Nucleus accumbens (tissue), 56 donors: ENCODE measurements at regions not wholly inside any gene's neighbourhood (a gene's known extent, or its start where the extent isn't known, plus 50 kb on each side); places are given as distances from the start of the nearest gene placed in this dataset.
A peak's percentile ranks its signal among the peaks of the same experiment; 100 is the strongest.
"Not testable (repeated sequence)": the region's sequence is repeated elsewhere in the genome, so short reads cannot be mapped to it uniquely, and the experiment has no call there.

Experiments
- DNase-seq, 56 donors: peaks; one replicate each; lab custom pipeline; 2025; lab: John Stamatoyannopoulos, UW

DNA sequence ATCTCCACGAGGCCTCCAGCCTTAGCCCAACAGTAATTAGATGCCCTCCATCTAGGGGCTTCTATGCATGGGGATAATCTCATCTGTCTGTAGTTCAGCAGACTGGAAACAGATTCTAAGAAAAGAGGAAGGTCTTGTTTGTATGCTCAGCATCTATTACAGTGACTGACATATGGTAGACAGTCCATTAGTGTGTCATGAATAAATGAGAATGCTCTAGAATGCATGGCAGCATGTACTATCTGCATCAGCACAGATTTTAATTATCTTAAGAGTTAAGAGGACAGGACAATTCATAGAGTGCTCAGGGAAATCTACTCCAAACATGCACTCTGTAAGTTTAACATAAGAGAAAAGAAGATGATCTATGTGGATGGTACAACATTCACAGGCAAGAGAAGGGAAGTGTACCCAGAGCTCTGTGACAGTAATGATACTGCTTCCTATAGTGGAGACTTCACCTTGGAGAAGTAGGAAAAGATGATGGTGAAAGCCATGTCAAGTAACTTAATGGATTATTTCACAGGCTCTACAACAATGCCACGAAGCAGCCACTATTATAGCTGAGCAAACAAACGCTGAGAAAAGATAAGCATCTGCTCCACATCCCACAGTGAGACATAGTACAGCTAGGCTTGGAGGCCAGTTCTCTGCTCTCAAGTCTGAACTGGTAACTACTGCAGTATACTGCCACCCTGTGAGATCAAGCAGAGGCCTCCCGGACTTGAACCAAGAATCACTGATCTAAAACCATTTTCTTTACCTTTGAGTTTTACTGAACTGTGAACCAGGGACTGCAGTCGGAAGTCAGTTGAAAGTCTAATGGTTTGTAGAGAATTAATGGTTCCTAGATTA, 309.2 kb upstream of the SPTLC3 start:
- no peak for DNase-seq

DNA sequence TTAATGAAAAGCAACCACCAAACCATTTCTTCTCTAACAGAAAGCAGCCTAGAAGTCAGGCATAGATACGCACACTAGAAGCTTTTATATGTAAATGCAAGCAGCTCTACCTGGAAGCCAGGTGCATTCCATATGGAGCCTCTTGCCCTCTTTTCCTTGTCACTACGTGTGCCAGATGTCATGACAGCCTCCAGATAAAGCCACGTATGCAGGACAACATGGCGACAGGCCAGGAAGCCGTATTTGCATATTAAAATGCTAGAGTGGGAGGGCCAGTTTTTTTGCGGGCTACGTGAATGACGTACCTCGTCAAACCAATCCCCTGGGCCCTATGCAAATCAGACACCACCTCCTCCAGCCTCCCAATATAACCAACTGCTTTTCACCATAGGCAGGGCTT, 308.1 kb upstream of the SPTLC3 start:
- DNase-seq = no peak

DNA sequence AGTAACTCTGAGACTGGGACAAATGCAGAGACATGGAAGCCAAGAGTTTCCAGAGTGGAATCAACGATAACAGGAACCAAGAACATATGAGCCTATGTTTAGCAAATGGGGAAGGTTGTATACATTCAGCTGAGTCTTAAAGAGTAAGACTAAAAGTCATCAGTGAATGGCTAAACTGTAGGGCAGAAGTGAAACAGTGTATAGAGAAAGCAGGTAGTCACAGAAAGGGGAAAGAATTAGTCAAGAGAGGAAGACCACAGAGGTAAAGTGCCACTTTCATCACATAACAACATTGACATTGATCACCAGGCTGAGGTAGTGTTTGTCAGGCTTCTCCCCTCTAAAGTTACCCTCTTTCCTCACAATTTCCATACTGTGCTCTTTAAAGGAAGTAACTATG, 306.5 kb upstream of the SPTLC3 start:
- DNase-seq = no peak

DNA sequence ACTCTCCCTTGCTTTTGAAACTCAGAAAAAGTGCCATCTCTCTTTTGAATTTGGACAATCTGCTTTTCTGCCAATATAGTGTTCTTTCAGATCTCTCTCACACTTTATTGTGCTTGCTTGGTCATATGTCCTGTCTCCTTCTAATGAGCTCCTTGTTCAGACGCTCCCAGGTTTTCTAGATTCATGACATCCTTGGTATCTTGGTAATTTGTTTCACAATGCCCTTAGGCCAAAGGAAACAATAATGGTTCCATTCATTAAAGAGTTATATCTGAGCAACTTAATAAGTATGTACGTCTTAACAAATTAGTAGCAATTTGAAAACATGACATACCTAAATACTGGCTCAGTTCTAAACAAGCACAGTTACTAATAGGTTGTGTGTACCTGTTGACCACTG, 293.4 kb upstream of the SPTLC3 start:
- no peak for DNase-seq

DNA sequence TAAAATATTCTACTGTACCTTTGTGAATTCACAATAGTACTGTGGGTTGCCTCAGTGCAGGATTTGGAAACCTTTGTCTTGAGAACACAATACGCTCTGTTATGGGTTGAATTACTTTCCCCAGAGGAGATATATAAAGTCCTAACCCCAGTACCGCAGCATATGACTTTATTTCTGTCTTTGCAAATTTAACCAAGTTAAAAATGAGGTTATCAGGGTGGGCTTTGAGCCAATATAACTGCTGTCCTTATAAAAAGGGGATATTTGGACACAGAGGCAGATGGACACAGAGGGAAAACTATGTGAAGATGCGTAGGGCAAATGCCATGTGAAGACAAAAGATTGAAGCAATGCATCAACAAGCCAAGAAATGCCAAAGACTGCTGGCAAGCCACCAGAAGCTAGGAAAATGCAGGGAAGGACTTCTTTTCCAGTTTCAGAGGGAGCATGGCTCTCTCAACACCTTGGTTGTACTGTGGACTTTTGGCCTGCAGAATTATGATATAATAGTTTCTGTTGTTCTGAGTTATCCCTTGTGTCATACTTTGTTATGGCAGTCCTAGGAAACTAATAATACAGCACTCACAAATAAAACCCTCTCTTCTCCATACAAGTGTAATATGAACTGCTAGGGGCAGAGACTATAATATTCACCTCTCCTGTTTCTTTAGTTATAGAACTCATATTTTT, 292.6 kb upstream of the SPTLC3 start:
- no peak for DNase-seq

DNA sequence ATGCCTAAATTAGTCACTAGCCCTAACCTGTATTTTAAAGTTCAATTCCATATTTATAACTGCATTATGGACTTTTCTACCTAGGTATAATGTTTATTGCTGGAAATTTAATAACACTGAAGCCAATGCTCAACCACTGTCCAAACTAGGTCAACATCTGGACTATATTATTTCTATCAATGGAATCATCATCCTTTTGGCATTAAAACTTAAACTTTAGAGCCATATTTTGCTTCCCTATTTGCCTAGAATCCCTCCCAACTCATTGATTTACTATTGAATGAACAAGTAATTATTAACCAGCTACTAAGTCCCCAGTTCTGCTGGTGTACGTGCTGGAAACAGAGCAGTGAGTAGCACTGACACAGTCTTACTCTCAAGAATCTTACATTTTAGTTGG, 291.7 kb upstream of the SPTLC3 start:
- DNase-seq = no peak

DNA sequence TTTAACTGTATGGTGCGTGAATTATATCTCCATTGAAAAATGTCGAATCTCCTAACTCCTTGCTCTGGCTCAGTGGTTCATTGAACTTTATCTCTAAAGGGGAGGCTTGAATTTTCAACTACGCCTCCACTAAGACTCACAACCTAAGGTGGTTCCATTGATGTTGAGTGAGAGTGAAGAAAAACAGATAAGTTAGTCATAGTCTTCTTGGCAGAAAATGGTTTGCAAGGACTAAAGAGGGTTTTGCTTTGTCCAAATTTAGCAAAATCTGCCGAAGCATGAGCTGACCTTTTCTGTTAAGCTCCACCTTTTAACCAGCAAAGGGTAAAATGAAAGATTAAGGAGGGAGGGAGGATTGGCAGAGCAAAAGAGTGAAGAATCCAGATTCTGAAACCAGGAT, 290.2 kb upstream of the SPTLC3 start:
- DNase-seq = no peak

DNA sequence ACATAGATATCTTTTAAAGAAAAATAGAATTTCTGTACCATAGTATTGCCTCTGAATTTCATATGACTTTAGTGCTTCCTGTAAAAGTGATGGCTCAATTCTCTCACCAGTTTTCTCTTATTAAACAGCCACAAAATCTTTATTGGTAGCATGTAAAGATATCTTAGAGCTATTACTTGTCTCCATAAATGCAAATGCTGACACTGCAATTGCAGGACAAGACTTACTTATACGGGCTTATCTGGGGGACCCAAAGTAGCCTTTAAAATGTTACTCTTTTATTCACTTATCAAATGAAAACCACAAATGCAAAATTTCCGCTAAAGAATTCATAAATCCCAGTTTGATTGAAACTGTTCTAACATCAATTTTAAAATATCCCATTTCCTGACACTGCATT, 287.1 kb upstream of the SPTLC3 start:
- DNase-seq = no peak

DNA sequence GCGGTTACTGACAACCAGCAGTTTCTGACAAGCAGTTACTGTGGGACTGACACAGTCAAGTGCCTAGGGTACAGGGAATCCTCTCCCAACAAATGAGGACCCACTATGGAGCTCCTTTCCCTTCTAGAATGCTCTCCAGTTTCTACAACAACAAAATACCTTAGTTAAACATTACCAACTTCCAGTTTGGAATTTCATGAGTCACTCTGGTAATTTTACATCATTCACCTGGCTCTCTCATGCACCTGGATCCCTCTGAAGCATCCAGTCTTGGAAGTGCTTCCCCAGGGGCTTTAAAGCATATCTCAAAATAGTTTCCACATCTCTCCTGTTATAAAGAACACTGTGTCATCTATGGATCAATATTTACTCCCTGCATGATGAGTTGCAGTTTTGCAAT, 286.7 kb upstream of the SPTLC3 start:
- no peak for DNase-seq

DNA sequence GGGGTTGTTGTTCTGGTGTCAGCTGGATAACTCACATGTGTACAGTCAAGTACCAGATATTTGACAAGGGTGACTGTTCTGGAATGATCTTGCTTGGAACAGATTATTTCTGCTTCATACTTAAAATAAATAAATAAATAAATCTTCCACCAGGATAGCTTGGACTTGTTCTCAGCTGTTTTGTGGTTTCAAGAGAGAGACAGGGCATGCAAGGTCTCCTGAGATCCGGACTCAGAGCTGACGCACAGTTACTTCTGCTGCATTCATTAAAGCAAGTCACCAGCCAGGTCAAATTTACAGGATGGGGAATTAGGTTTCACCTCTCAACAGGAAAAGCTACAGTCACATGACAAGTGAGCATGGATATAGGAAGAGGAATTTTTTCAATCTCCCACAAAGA, 285.0 kb upstream of the SPTLC3 start:
- no peak for DNase-seq

DNA sequence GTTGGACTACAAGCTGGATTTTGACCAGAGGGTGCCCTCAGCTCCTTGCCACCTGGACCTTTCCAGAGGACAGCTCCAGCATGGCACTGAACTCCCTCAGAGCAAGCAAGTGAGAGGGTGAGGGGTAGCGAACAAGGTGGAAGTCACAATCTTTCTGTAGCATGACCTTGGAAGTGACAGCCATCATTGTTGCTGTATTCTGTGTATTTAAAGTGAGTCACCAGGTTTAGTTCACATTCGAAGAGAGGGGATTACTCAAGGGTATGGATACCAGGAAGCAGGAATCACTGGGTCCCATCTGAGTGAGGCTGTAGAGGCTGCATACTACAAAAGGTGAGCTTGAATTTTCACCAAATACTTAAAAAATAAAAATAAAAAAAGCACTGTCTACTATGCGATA, 280.0 kb upstream of the SPTLC3 start:
- DNase-seq = no peak

DNA sequence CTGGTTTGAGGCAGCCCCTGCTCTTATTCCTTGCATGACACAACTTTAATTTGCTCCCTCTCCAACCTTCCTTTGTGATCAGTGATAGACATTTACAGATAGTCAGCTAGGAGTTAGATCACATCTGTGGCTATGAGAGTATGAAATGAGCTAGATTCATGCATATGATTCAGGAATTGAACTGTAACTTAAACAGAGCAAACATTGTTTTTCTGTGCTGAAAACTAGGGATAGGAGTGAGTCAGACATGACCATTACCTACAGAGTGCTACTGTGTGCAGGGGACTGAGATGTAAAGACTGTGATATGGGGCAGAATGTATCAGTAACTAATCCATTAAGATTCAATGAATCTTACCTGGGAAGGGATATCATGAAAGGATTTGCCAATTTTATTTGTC, 279.4 kb upstream of the SPTLC3 start:
- no peak for DNase-seq

DNA sequence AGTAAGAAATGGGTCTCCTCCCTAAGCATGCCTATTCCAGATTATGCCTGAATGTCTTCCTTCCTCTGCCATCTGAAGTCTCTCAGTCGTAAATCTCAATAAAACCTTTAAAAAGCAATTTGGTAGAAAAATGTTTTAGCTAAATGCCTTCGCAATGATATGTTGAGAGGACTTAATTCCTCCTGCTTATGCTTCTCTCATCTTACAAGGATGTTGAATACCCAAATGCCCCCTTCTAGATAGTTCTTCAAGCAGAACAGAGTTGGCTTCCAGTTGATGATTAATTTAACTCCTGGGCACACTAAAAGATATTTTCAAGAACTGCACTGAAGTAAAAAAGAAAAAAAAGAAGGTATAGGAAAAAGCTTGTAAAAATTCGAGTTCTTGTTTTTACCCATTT, 275.0 kb upstream of the SPTLC3 start:
- DNase-seq = no peak

DNA sequence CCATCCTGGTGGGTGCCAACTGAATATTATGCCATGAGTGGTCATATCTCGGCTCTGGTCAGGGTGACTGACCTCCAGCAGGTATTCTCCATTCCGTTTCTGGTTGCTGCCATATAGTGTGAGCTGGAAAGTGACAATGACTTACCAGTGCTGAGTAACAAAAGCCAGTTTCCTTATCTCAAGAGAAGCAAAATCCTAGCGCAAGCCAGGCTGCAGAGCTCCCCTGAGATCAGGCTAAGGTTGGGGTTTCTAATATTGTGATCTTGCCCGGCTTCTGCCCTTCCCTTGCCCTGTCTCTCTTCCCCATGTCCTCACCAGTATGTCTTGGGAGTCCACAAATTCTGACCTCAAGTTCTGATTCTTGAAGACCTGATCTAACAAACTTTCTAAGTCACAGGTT, 271.3 kb upstream of the SPTLC3 start:
- no peak for DNase-seq

DNA sequence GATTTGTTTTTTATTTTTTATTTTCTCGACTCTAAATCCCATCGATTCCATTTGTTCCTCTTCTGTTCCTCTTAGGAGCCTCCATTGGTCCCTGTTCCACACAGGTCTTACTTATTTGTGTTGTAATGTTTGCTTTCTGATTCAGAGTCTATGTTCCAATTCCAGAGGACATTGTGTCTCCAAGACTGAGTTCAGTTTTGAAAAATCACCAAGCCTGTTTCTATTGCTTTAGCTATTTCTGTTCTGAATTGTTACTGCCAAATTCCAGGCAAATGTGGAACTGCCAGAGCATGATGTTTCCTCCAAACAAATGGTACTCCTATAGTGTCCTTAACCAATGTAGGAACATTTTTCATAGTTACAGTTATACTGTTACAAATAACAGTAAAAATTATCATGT, 270.9 kb upstream of the SPTLC3 start:
- DNase-seq = no peak

DNA sequence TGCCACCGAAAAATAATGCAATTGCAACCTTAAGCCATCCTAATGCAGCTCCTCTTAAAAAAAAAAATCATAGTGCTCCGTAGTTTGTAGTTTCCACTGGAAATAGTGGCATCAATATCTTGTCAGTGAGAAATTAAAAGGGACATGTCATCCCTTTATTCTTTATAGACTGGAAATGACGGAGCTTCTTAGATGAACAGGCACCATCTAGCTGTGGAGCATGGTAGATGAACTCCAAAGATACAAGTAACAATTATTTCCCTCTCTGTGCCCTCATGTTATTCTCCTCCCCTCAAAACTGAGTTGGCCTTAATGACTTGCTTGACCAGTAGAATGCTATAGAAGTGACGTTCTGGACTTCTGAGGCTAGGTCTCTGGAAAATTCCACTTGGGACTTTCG, 268.1 kb upstream of the SPTLC3 start:
- peak in 1 of 56 donors; percentile 1 for DNase-seq

DNA sequence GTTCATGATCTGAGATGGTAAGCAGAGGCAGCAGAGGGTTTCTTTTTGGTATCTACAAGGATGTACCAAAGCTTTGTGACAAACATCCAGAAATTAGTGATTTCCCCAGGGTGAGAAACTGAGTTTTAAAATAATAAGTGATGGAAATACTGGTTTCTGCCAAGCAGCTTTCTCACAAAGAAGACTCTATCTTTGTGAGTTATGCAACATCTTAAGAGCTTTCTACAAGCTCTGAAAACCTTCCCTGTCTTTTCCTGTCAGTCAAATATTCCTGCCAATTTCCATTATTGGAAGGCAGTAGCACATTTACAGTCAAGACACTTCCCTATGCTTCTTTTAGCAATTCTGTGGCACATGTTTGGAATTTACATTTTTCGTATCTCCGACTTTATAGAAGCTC, 264.7 kb upstream of the SPTLC3 start:
- DNase-seq = no peak

DNA sequence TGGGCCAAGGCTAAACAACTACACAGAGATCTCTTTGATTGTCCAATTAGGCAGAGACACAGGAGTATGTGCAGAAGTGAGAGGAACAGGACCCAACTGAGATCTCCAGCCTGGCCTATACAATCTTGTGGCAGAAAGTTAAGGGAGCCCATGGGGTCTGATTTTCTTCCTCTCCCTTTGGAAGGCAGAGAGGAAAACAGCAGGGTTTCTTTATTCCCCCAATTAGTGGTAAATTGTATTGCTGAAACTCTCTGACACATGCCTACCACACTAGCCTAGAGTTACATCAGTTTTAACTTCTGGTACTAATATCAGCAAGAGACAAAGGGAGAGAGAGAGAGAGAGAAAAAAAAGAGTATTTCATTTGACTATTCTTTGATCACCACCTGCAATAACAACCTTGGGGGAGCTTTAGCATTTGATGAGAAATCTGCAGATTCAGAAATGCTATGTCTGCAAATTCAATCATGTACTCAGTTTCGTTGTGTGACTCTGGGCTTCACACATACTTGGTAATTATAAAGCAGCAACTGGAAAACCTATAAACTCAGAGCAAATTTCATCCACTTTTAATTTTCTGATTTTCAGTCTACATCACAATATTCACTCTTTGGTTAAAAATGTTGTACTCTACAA, 260.3 kb upstream of the SPTLC3 start:
- no peak for DNase-seq

DNA sequence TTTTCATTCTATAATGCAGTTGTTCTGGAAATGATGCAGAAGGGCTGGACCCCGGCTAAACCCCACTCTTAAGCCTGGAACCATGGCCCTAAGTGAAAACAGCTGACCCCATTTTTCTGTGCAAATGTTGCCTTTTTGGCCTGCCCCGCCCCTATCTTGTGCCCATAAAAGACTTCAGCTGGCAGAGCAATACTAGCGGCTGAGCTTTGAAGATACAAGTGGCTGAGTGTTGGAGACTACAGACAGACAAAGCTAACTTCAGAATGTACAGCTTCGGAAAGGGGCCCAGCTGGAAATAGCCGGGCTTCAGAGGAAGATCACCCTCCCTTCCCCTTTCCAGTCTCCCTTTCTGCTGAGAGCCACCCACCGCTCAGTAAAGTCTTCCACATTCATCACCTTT, 258.6 kb upstream of the SPTLC3 start:
- no peak for DNase-seq

DNA sequence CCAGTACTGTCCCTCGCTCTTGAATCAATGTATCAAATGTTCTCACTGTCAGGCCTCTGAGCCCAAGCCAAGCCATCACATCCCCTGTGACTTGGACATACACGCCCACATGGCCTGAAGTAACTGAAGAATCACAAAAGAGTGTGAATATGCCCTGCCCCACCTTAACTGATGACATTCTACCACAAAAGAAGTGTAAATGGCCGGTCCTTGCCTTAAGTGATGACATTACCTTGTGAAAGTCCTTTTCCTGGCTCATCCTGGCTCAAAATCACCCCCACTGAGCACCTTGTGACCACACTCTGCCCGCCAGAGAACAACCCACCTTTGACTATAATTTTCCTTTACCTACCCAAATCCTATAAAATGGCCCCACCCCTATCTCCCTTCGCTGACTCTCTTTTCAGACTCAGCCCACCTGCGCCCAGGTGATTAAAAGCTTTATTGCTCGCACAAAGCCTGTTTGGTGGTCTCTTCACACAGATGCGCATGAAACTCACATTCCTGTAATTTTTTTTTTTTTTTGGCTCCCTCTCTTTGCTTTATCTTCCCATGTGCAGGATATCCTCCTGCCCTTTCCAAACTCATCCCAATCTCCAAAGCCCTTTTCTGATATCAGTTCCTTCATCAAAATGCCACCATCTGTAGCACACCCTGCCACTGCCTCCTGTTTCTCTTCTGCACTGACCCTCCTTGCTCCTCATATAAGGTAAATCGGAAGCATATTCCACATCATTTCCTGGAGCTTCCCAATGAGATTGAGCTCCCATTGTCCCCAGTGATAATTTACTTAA, 255.7 kb upstream of the SPTLC3 start:
- DNase-seq = not testable (repeated sequence)

DNA sequence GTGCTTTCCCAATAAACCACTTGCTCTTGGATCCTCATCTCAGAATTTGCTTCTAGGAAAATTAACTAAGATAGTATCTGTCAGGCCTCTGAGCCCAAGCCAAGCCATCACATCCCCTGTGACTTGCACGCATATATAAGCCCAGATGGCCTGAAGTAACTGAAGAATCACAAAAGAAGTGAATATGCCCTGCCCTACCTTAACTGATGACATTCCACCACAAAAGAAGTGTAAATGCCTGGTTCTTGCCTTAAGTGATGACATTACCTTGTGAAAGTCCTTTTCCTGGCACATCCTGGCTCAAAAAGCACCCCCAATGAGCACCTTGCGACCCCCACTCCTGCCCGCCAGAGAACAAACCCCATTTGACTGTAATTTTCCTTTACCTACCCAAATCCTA, 255.0 kb upstream of the SPTLC3 start:
- DNase-seq = not testable (repeated sequence)
